Immature natural killer cell (primary cell): ENCODE measurements at regions not wholly inside any gene's neighbourhood (a gene's known extent, or its start where the extent isn't known, plus 50 kb on each side); places are given as distances from the start of the nearest gene placed in this dataset.
"Not testable (repeated sequence)": the region's sequence is repeated elsewhere in the genome, so short reads cannot be mapped to it uniquely, and the experiment has no call there.

Source experiments
- DNase-seq, 3 donors: peaks; one replicate each; pipeline ENCODE4 v3.0.0; 2022; ENCODE audit warnings: mixed read lengths in 1 of 3
- H3K27ac Mint-ChIP-seq, 6 donors: one replicate each; pipeline ENCODE4 v1.8.0; 2020; ENCODE audit warnings: mixed read lengths in 6 of 6, mild to moderate bottlenecking in 5 of 6, inconsistent platforms in 4 of 6, moderate library complexity in 3 of 6
- H3K27me3 Mint-ChIP-seq, 3 donors: one replicate each; pipeline ENCODE4 v1.8.0; 2020 to 2021; ENCODE audit warnings: low read depth in 3 of 3, mild to moderate bottlenecking in 3 of 3, mixed read lengths in 3 of 3, moderate library complexity in 3 of 3, inconsistent platforms in 1 of 3
- H3K36me3 Mint-ChIP-seq, 3 donors: one replicate each; pipeline ENCODE4 v1.8.0; 2020; ENCODE audit warnings: mixed read lengths in 3 of 3, inconsistent platforms in 2 of 3, mild to moderate bottlenecking in 2 of 3
- H3K4me1 Mint-ChIP-seq, 2 donors: one replicate each; pipeline ENCODE4 v1.8.0; 2020; ENCODE audit warnings: inconsistent platforms in 2 of 2, mild to moderate bottlenecking in 2 of 2, mixed read lengths in 2 of 2, moderate library complexity in 1 of 2
- H3K4me3 Mint-ChIP-seq, 5 donors: one replicate each; pipeline ENCODE4 v1.8.0; 2020; ENCODE audit warnings: mild to moderate bottlenecking in 5 of 5, mixed read lengths in 5 of 5, inconsistent platforms in 3 of 5, moderate library complexity in 3 of 5
- H3K9me3 Mint-ChIP-seq, 6 donors: one replicate each; pipeline ENCODE4 v1.8.0; 2020; ENCODE audit warnings: mild to moderate bottlenecking in 6 of 6, mixed read lengths in 6 of 6, inconsistent platforms in 4 of 6, moderate library complexity in 3 of 6

GRCh38 chr10:37067576-37067975 is 57.8 kb upstream of the ANKRD30A start:
- peaks cover 0 to 4% (median 3%) of the 10 kb centered on the region in 3 donors for H3K36me3 Mint-ChIP-seq
- no peak for DNase-seq
- H3K27ac Mint-ChIP-seq: no peak overlapping the region
- peaks cover 14 to 49% (median 20%) of the 10 kb centered on the region in 6 donors for H3K9me3 Mint-ChIP-seq
- no peak overlapping the region for H3K4me3 Mint-ChIP-seq
- H3K27me3 Mint-ChIP-seq: no peaks in the 10 kb centered on the region
- H3K4me1 Mint-ChIP-seq: no peaks in the 10 kb centered on the region

- H3K36me3 Mint-ChIP-seq, H3K27me3 Mint-ChIP-seq, H3K4me1 Mint-ChIP-seq, H3K4me3 Mint-ChIP-seq, DNase-seq, H3K27ac Mint-ChIP-seq: not testable (repeated sequence)
- peaks cover 16 to 58% (median 26%) of the 10 kb centered on the region in 6 donors for H3K9me3 Mint-ChIP-seq
Observed at GRCh38 chr10:37062296-37062695, 63.1 kb upstream of the ANKRD30A start.

GRCh38 chr10:37057261-37057660 is 68.1 kb upstream of the ANKRD30A start:
- Mint-ChIP-seq H3K27me3 (peaks cover 0 to 6% (median 0%) of the 10 kb centered on the region in 3 donors), H3K36me3 (no peaks in the 10 kb centered on the region), H3K4me3 (no peak overlapping the region), H3K27ac (no peak overlapping the region), H3K4me1 (no peaks in the 10 kb centered on the region), H3K9me3 (peaks cover 10 to 48% (median 25%) of the 10 kb centered on the region in 6 donors)
- DNase-seq: no peak

- Mint-ChIP-seq H3K4me3 (no peak overlapping the region), H3K9me3 (peaks cover 19 to 53% (median 37%) of the 10 kb centered on the region in 6 donors), H3K4me1 (no peaks in the 10 kb centered on the region), H3K36me3 (no peaks in the 10 kb centered on the region), H3K27ac (no peak overlapping the region), H3K27me3 (peaks cover 0 to 6% (median 2%) of the 10 kb centered on the region in 3 donors)
- no peak for DNase-seq
Observed at GRCh38 chr10:37053476-37053875, 71.9 kb upstream of the ANKRD30A start.

GRCh38 chr10:37049982-37050381 is 75.4 kb upstream of the ANKRD30A start:
- not testable (repeated sequence) for H3K4me3 Mint-ChIP-seq, H3K27me3 Mint-ChIP-seq, DNase-seq, H3K36me3 Mint-ChIP-seq, H3K27ac Mint-ChIP-seq, H3K4me1 Mint-ChIP-seq
- H3K9me3 Mint-ChIP-seq: peaks cover 33 to 58% (median 38%) of the 10 kb centered on the region in 6 donors

- not testable (repeated sequence) for H3K4me3 Mint-ChIP-seq, H3K27me3 Mint-ChIP-seq, H3K4me1 Mint-ChIP-seq, H3K27ac Mint-ChIP-seq, H3K36me3 Mint-ChIP-seq, DNase-seq
- H3K9me3 Mint-ChIP-seq: peaks cover 14 to 52% (median 33%) of the 10 kb centered on the region in 6 donors
Observed at GRCh38 chr10:37044319-37044718, 81.1 kb upstream of the ANKRD30A start.

- H3K9me3 Mint-ChIP-seq: peaks cover 7 to 32% (median 14%) of the 10 kb centered on the region in 6 donors
Observed at GRCh38 chr10:37035853-37036252, 89.5 kb upstream of the ANKRD30A start.

GRCh38 chr10:37015498-37015897 is 109.9 kb upstream of the ANKRD30A start:
- Mint-ChIP-seq H3K27me3 (peaks cover 0 to 5% (median 0%) of the 10 kb centered on the region in 3 donors), H3K4me1 (no peaks in the 10 kb centered on the region), H3K9me3 (peaks cover 5 to 52% (median 20%) of the 10 kb centered on the region in 6 donors), H3K36me3 (peaks cover 0 to 7% (median 0%) of the 10 kb centered on the region in 3 donors), H3K4me3 (no peak overlapping the region), H3K27ac (no peak overlapping the region)
- DNase-seq: no peak

More at GRCh38 chr10:37035853-37036252, 89.5 kb upstream of the ANKRD30A start:
- H3K36me3 Mint-ChIP-seq: no peaks in the 10 kb centered on the region
- no peak overlapping the region for H3K27ac Mint-ChIP-seq
- no peak overlapping the region for H3K4me3 Mint-ChIP-seq
- H3K4me1 Mint-ChIP-seq: no peaks in the 10 kb centered on the region
- no peak for DNase-seq
- peaks cover 0 to 4% (median 2%) of the 10 kb centered on the region in 3 donors for H3K27me3 Mint-ChIP-seq

GRCh38 chr10:37010741-37011140 is 114.7 kb upstream of the ANKRD30A start:
- H3K27me3 Mint-ChIP-seq: peaks cover 0 to 4% (median 0%) of the 10 kb centered on the region in 3 donors
- H3K4me3 Mint-ChIP-seq: no peak overlapping the region
- H3K27ac Mint-ChIP-seq: no peak overlapping the region
- peaks cover 9 to 55% (median 22%) of the 10 kb centered on the region in 6 donors for H3K9me3 Mint-ChIP-seq
- no peak for DNase-seq
- H3K36me3 Mint-ChIP-seq: peaks cover 0 to 7% (median 0%) of the 10 kb centered on the region in 3 donors
- no peaks in the 10 kb centered on the region for H3K4me1 Mint-ChIP-seq

- H3K9me3 Mint-ChIP-seq: peaks cover 5 to 43% (median 22%) of the 10 kb centered on the region in 6 donors
- H3K36me3 Mint-ChIP-seq, H3K27me3 Mint-ChIP-seq, H3K27ac Mint-ChIP-seq, DNase-seq, H3K4me1 Mint-ChIP-seq, H3K4me3 Mint-ChIP-seq: not testable (repeated sequence)
Observed at GRCh38 chr10:37008276-37008675, 117.1 kb upstream of the ANKRD30A start.

- Mint-ChIP-seq H3K27me3 (no peaks in the 10 kb centered on the region), H3K27ac (no peak overlapping the region), H3K4me3 (no peak overlapping the region), H3K9me3 (peaks cover 1 to 32% (median 9%) of the 10 kb centered on the region in 6 donors), H3K36me3 (no peaks in the 10 kb centered on the region), H3K4me1 (no peaks in the 10 kb centered on the region)
- DNase-seq: no peak
Observed at GRCh38 chr10:37003126-37003525, 122.3 kb upstream of the ANKRD30A start.

- not testable (repeated sequence) for H3K36me3 Mint-ChIP-seq, H3K27me3 Mint-ChIP-seq, H3K4me3 Mint-ChIP-seq, H3K4me1 Mint-ChIP-seq, H3K27ac Mint-ChIP-seq, DNase-seq
- peaks cover 6 to 36% (median 21%) of the 10 kb centered on the region in 6 donors for H3K9me3 Mint-ChIP-seq
Observed at GRCh38 chr10:36995806-36996205, 129.6 kb upstream of the ANKRD30A start.

GRCh38 chr10:36994886-36995285 is 130.5 kb upstream of the ANKRD30A start:
- peaks cover 0 to 2% (median 0%) of the 10 kb centered on the region in 3 donors for H3K27me3 Mint-ChIP-seq
- peaks cover 6 to 32% (median 22%) of the 10 kb centered on the region in 6 donors for H3K9me3 Mint-ChIP-seq
- no peak for DNase-seq
- H3K36me3 Mint-ChIP-seq: no peaks in the 10 kb centered on the region
- H3K4me1 Mint-ChIP-seq: no peaks in the 10 kb centered on the region
- H3K4me3 Mint-ChIP-seq: no peak overlapping the region
- no peak overlapping the region for H3K27ac Mint-ChIP-seq

- Mint-ChIP-seq H3K36me3 (no peaks in the 10 kb centered on the region), H3K27me3 (peaks cover 0 to 2% (median 0%) of the 10 kb centered on the region in 3 donors), H3K4me3 (no peak overlapping the region), H3K9me3 (peaks cover 6 to 46% (median 18%) of the 10 kb centered on the region in 6 donors), H3K27ac (no peak overlapping the region), H3K4me1 (no peaks in the 10 kb centered on the region)
- DNase-seq: no peak
Observed at GRCh38 chr10:36989233-36989632, 136.2 kb upstream of the ANKRD30A start.

GRCh38 chr10:36946598-36946997 is 178.8 kb upstream of the ANKRD30A start:
- H3K9me3 Mint-ChIP-seq: peaks cover 5 to 36% (median 16%) of the 10 kb centered on the region in 6 donors
- peaks cover 0 to 3% (median 0%) of the 10 kb centered on the region in 3 donors for H3K36me3 Mint-ChIP-seq
- no peak for DNase-seq
- no peak overlapping the region for H3K4me3 Mint-ChIP-seq
- no peak overlapping the region for H3K27ac Mint-ChIP-seq
- H3K27me3 Mint-ChIP-seq: peaks cover 1 to 2% (median 2%) of the 10 kb centered on the region in 3 donors
- no peaks in the 10 kb centered on the region for H3K4me1 Mint-ChIP-seq
